Smooth muscle cell (in vitro differentiated cells): ENCODE measurements at regions not wholly inside any gene's neighbourhood (a gene's known extent, or its start where the extent isn't known, plus 50 kb on each side); places are given as distances from the start of the nearest gene placed in this dataset.

ENCODE experiments used
- DNase-seq: peaks from one replicate; lab custom pipeline; 2025; ENCODE audit not compliant: unreplicated experiment; lab: John Stamatoyannopoulos, UW
- H2AFZ ChIP-seq: fragments of 200-600 bp; sonication (generic); 2 replicates; pipeline ENCODE4 v1.6.0; 2016; ENCODE audit warnings: antibody characterized with exemption, low read depth, mild to moderate bottlenecking
- H3F3A ChIP-seq: fragments of 200-600 bp; sonication (generic); 2 replicates; pipeline ENCODE4 v1.6.0; 2017; ENCODE audit warnings: antibody characterized with exemption, low read depth
- H3K27ac ChIP-seq: fragments of 200-600 bp; sonication (generic); 2 replicates; pipeline ENCODE4 v1.5.1; 2016; ENCODE audit warnings: low read depth, mild to moderate bottlenecking
- H3K27me3 ChIP-seq: fragments of 200-600 bp; sonication (generic); 2 replicates; pipeline ENCODE4 v1.6.1; 2016; ENCODE audit warnings: low read depth, mild to moderate bottlenecking
- H3K36me3 ChIP-seq: fragments of 200-600 bp; sonication (generic); 2 replicates; pipeline ENCODE4 v1.5.1; 2016; ENCODE audit warnings: low read depth
- H3K4me1 ChIP-seq: fragments of 200-600 bp; sonication (generic); 2 replicates; pipeline ENCODE4 v1.5.1; 2016; ENCODE audit warnings: low read depth
- H3K4me2 ChIP-seq: fragments of 200-600 bp; sonication (generic); 2 replicates; pipeline ENCODE4 v1.6.0; 2016; ENCODE audit warnings: mild to moderate bottlenecking
- H3K4me3 ChIP-seq: fragments of 200-600 bp; sonication (generic); 2 replicates; pipeline ENCODE4 v1.5.1; 2016; ENCODE audit warnings: mild to moderate bottlenecking
- H3K79me2 ChIP-seq: fragments of 200-600 bp; sonication (generic); 2 replicates; pipeline ENCODE4 v1.6.0; 2016; ENCODE audit warnings: low read depth, mild to moderate bottlenecking
- H3K9ac ChIP-seq: fragments of 200-600 bp; sonication (generic); 2 replicates; pipeline ENCODE4 v1.6.0; 2016; ENCODE audit warnings: low read depth
- H3K9me3 ChIP-seq: fragments of 200-600 bp; sonication (generic); replicated peaks from 2 replicates; pipeline ENCODE4 v1.5.1; 2016; ENCODE audit warnings: low read depth
- H4K20me1 ChIP-seq: fragments of 200-600 bp; sonication (generic); 2 replicates; pipeline ENCODE4 v1.6.0; 2016; ENCODE audit warnings: low read depth
- WGBS: methylation state at CpG from one replicate; pipeline ENCODE4 v1.1.7; 2016; ENCODE audit warnings: low lambda C conversion rate; 5-methylcytosine and 5-hydroxymethylcytosine counted together
- TF ChIP-seq, protein P1 (sequence below): fragments of 200-600 bp; sonication (generic); IDR thresholded peaks from 2 replicates; pipeline ENCODE4 v1.5.1; 2017; ENCODE audit warnings: borderline replicate concordance, mild to moderate bottlenecking, antibody characterized with exemption; ENCODE audit not compliant: insufficient read depth, poor library complexity, severe bottlenecking

DNA sequence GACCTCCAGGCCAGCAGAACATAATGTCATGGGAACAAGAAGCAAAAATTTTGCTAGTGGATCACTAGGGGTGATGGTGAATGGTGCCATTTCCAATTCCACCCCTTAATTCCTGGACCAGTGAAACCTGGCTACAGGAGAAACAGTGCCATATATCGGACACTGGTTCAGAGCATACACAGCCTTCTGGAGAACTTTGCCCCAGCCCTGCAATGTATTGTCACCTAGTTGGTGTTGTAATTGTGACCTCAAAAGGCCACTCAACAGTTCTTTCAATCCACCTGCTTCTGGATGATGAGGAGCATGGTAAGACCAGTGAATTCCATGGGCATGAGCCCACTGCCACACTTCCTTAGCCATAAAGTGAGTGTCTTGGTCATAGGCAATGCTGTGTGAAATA is 59.8 kb upstream of the AASS start:
- Histone ChIP-seq H3K4me1 (no peaks in the 10 kb centered on the region), H3F3A (no peaks in the 10 kb centered on the region), H3K9ac (no peak overlapping the region), H3K36me3 (no peaks in the 10 kb centered on the region), H4K20me1 (no peaks in the 10 kb centered on the region), H2AFZ (no peak overlapping the region), H3K27me3 (no peaks in the 10 kb centered on the region), H3K4me3 (no peak overlapping the region), H3K27ac (no peak overlapping the region), H3K4me2 (no peak overlapping the region), H3K79me2 (no peaks in the 10 kb centered on the region), H3K9me3 (no peaks in the 10 kb centered on the region)
- DNase-seq, result no peak
- TF ChIP-seq, protein P1, sequence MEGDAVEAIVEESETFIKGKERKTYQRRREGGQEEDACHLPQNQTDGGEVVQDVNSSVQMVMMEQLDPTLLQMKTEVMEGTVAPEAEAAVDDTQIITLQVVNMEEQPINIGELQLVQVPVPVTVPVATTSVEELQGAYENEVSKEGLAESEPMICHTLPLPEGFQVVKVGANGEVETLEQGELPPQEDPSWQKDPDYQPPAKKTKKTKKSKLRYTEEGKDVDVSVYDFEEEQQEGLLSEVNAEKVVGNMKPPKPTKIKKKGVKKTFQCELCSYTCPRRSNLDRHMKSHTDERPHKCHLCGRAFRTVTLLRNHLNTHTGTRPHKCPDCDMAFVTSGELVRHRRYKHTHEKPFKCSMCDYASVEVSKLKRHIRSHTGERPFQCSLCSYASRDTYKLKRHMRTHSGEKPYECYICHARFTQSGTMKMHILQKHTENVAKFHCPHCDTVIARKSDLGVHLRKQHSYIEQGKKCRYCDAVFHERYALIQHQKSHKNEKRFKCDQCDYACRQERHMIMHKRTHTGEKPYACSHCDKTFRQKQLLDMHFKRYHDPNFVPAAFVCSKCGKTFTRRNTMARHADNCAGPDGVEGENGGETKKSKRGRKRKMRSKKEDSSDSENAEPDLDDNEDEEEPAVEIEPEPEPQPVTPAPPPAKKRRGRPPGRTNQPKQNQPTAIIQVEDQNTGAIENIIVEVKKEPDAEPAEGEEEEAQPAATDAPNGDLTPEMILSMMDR, result no peak
- WGBS, result 93% methylated on average over 1 of the region's 1 CpG

DNA sequence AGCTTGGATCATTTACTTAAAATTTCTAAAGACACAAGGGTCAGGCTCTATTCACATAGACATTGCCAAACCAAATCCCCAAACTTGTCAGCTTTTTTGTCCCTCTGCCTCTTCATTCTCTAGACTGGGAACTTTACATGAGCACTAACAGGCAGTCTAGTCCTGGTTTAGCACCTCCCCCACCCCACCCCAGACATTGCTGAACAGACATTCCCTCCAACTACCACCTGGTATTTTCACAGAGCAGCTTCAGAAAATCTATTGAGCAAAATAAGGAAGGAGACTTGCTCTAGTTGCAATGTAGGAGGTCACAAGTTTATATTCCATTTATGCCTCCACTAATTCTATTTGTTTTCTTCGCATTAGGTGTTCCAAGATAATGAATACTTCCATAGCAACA is 56.8 kb upstream of the AASS start:
- H3K79me2 ChIP-seq, result no peaks in the 10 kb centered on the region
- H3K27me3 ChIP-seq, result no peaks in the 10 kb centered on the region
- 97% methylated on average over 1 of the region's 1 CpG for WGBS
- DNase-seq, result no peak
- H3K4me2 ChIP-seq, result no peak overlapping the region
- H3K9me3 ChIP-seq, result no peaks in the 10 kb centered on the region
- TF ChIP-seq, protein P1, result no peak
- no peaks in the 10 kb centered on the region for H3K4me1 ChIP-seq
- H3K36me3 ChIP-seq, result no peaks in the 10 kb centered on the region
- H3F3A ChIP-seq, result no peaks in the 10 kb centered on the region
- no peaks in the 10 kb centered on the region for H4K20me1 ChIP-seq
- no peak overlapping the region for H3K27ac ChIP-seq
- H3K4me3 ChIP-seq, result no peak overlapping the region
- H2AFZ ChIP-seq, result no peak overlapping the region
- no peak overlapping the region for H3K9ac ChIP-seq

DNA sequence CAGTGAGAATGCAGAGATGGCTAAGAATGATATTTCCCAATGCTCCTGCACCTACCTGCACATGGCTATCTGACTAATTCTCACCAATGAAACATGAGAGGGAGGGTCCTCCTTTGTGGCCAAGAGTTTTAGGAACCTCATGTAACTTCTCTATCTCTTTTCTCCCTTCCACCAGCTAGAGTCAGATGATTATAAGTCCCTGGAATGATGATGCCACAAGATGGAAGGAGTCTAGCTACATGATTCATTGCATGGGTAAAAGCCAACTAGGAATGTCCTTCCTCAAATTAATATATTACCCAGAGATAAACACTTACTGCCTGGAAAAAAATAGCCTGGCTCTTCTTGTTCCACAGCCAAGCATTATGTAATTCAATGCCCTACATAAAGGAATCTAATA is 55.1 kb upstream of the AASS start:
- H2AFZ ChIP-seq, result no peak overlapping the region
- H4K20me1 ChIP-seq, result no peaks in the 10 kb centered on the region
- no peaks in the 10 kb centered on the region for H3K36me3 ChIP-seq
- H3K4me1 ChIP-seq, result no peaks in the 10 kb centered on the region
- no peak overlapping the region for H3K27ac ChIP-seq
- TF ChIP-seq, protein P1, result no peak
- no peaks in the 10 kb centered on the region for H3K79me2 ChIP-seq
- H3K4me3 ChIP-seq, result no peak overlapping the region
- no peak overlapping the region for H3K9ac ChIP-seq
- no peak overlapping the region for H3K4me2 ChIP-seq
- no peaks in the 10 kb centered on the region for H3K27me3 ChIP-seq
- no peaks in the 10 kb centered on the region for H3K9me3 ChIP-seq
- DNase-seq, result no peak
- no peaks in the 10 kb centered on the region for H3F3A ChIP-seq

DNA sequence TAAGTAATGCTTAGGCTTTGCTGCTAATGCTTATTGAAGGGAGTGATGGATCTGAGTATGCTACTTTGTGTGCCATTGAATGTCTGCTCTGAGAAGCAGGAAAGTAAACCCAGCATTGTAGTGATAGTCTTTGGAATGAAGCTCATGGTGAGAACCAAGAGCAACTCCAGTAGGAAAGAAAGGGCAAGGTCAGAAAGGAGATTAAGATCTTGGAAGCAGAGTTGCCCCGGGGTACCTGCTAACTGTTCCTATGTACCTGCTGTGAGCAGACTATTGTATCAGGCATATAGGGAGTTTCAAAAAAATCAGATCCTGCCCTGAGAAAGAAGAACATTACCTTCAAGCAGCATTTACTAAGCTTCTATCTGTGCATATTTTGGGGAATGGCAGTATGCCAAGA is 54.5 kb upstream of the AASS start:
- H3K27me3 ChIP-seq, result no peaks in the 10 kb centered on the region
- TF ChIP-seq, protein P1, result no peak
- H3K79me2 ChIP-seq, result no peaks in the 10 kb centered on the region
- no peak overlapping the region for H2AFZ ChIP-seq
- no peaks in the 10 kb centered on the region for H3K9me3 ChIP-seq
- no peaks in the 10 kb centered on the region for H4K20me1 ChIP-seq
- no peak for DNase-seq
- H3K36me3 ChIP-seq, result no peaks in the 10 kb centered on the region
- WGBS, result 73% methylated on average over 1 of the region's 1 CpG
- no peak overlapping the region for H3K4me3 ChIP-seq
- H3K4me2 ChIP-seq, result no peak overlapping the region
- no peak overlapping the region for H3K27ac ChIP-seq
- H3F3A ChIP-seq, result no peaks in the 10 kb centered on the region
- H3K4me1 ChIP-seq, result no peaks in the 10 kb centered on the region
- no peak overlapping the region for H3K9ac ChIP-seq
